ENCODE measurements at regions not wholly inside any gene's neighbourhood (a gene's known extent, or its start where the extent isn't known, plus 50 kb on each side); places are given as distances from the start of the nearest gene placed in this dataset.
"Not testable (repeated sequence)": the region's sequence is repeated elsewhere in the genome, so short reads cannot be mapped to it uniquely, and the experiment has no call there.

- no peak for DNase-seq (ENCODE audit: low read depth)
- H3K4me3 ChIP-seq (ENCODE audit: low read depth, low read length): no peak overlapping the region
Measured at GRCh38 chr22:22771696-22772377, 115.8 kb upstream of the IGLL5 start.

- no peak for DNase-seq (ENCODE audit: low read depth)
- no peak overlapping the region for H3K4me3 ChIP-seq (ENCODE audit: low read depth, low read length)
Measured at GRCh38 chr22:22772396-22772795, 115.2 kb upstream of the IGLL5 start.

GRCh38 chr22:22772883-22773282 lies 114.7 kb upstream of the IGLL5 start:
- H3K4me3 ChIP-seq (ENCODE audit: low read depth, low read length): no peak overlapping the region
- no peak for DNase-seq (ENCODE audit: low read depth)

- DNase-seq (ENCODE audit: low read depth): no peak
- H3K4me3 ChIP-seq (ENCODE audit: low read depth, low read length): no peak overlapping the region
Measured at GRCh38 chr22:22773427-22773826, 114.2 kb upstream of the IGLL5 start.

- DNase-seq (ENCODE audit: low read depth): no peak
Measured at GRCh38 chr22:22773979-22774604, 113.5 kb upstream of the IGLL5 start.

GRCh38 chr22:22774762-22775161 lies 112.9 kb upstream of the IGLL5 start:
- not testable (repeated sequence) for H3K4me3 ChIP-seq (ENCODE audit: low read depth, low read length); DNase-seq (ENCODE audit: low read depth)

More at GRCh38 chr22:22773979-22774604, 113.5 kb upstream of the IGLL5 start:
- no peak overlapping the region for H3K4me3 ChIP-seq (ENCODE audit: low read depth, low read length)

GRCh38 chr22:22776121-22776520 lies 111.5 kb upstream of the IGLL5 start:
- no peak for DNase-seq (ENCODE audit: low read depth)
- no peak overlapping the region for H3K4me3 ChIP-seq (ENCODE audit: low read depth, low read length)

GRCh38 chr22:22779213-22779612 lies 108.4 kb upstream of the IGLL5 start:
- no peak for DNase-seq (ENCODE audit: low read depth)

GRCh38 chr22:22783575-22783974 lies 104.0 kb upstream of the IGLL5 start:
- no peak overlapping the region for H3K4me3 ChIP-seq (ENCODE audit: low read depth, low read length)
- no peak for DNase-seq (ENCODE audit: low read depth)

More at GRCh38 chr22:22779213-22779612, 108.4 kb upstream of the IGLL5 start:
- no peak overlapping the region for H3K4me3 ChIP-seq (ENCODE audit: low read depth, low read length)

- no peak for DNase-seq (ENCODE audit: low read depth)
- H3K4me3 ChIP-seq (ENCODE audit: low read depth, low read length): no peak overlapping the region
Measured at GRCh38 chr22:22784249-22785039, 103.2 kb upstream of the IGLL5 start.

- no peak overlapping the region for H3K4me3 ChIP-seq (ENCODE audit: low read depth, low read length)
- DNase-seq (ENCODE audit: low read depth): no peak
Measured at GRCh38 chr22:22785316-22786065, 102.1 kb upstream of the IGLL5 start.

GRCh38 chr22:22786301-22787115 lies 101.1 kb upstream of the IGLL5 start:
- no peak overlapping the region for H3K4me3 ChIP-seq (ENCODE audit: low read depth, low read length)
- DNase-seq (ENCODE audit: low read depth): no peak

GRCh38 chr22:22787151-22787550 lies 100.5 kb upstream of the IGLL5 start:
- DNase-seq (ENCODE audit: low read depth): no peak
- no peak overlapping the region for H3K4me3 ChIP-seq (ENCODE audit: low read depth, low read length)

- DNase-seq (ENCODE audit: low read depth): no peak
- H3K4me3 ChIP-seq (ENCODE audit: low read depth, low read length): no peak overlapping the region
Measured at GRCh38 chr22:22787786-22788459, 99.7 kb upstream of the IGLL5 start.

- no peak for DNase-seq (ENCODE audit: low read depth)
- no peak overlapping the region for H3K4me3 ChIP-seq (ENCODE audit: low read depth, low read length)
Measured at GRCh38 chr22:22788460-22789037, 99.1 kb upstream of the IGLL5 start.

GRCh38 chr22:22789233-22789921 lies 98.2 kb upstream of the IGLL5 start:
- DNase-seq (ENCODE audit: low read depth): no peak
- no peak overlapping the region for H3K4me3 ChIP-seq (ENCODE audit: low read depth, low read length)
